ENCODE measurements at regions not wholly inside any gene's neighbourhood (a gene's known extent, or its start where the extent isn't known, plus 50 kb on each side); places are given as distances from the start of the nearest gene placed in this dataset.

GRCh38 chr15:101590785-101591184 lies 61.4 kb downstream of the TM2D3 start:
- no peak for TF ChIP-seq CTCF (IDR thresholded peaks at IDR 0.05; ENCODE audit: insufficient read depth, low read length)
- no peak for DNase-seq (ENCODE audit: low read depth)
- no peak overlapping the region for H3K4me3 ChIP-seq (ENCODE audit: low read depth, low read length)

DNA sequence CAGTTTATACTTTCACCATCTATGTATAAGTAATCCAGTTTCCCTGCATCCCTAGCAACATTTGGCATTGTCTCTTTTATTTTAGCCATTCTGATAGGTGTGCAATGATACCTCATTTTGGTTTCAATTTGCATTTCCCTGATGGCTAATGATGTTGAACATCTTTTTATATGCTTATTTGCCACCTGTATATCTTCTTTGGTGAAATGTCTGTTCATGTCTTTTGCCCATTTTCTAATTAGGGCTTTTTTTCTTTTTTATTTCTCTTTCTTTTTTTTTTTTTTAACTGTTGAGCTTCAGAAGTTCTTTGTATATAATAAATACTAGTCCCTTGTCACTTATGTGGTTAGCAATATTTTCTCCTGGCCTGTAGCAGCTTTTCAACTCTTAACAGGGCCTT lies 68.9 kb downstream of the TM2D3 start:
- TF ChIP-seq CTCF (IDR thresholded peaks at IDR 0.05; ENCODE audit: insufficient read depth, low read length), result no peak
- no peak for DNase-seq (ENCODE audit: low read depth)
- H3K4me3 ChIP-seq (ENCODE audit: low read depth, low read length), result no peak overlapping the region

DNA sequence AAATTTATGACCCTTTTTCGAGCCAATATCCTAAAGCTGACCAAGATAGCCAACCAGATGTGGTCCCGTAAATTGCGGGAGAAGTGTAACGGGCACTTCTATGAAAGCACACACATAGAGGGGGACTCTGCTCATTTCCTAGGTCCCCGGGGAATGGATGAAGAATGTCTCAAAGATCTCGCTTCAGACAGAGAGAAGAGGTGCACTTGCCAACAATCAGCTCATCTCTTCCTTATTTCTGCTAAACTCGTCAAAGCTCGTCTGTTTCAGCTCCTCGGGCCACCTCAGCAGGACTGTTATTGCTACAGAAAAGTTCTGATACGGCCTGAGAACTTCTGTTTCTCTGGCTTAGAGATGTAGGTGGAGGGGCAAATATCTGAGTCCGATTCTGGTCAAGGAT lies 71.8 kb downstream of the TM2D3 start:
- H3K4me3 ChIP-seq (ENCODE audit: low read depth, low read length), result no peak overlapping the region
- DNase-seq (ENCODE audit: low read depth), result no peak
- TF ChIP-seq CTCF (IDR thresholded peaks at IDR 0.05; ENCODE audit: insufficient read depth, low read length), result no peak

GRCh38 chr15:101579631-101580163 lies 72.5 kb downstream of the TM2D3 start:
- H3K4me3 ChIP-seq (ENCODE audit: low read depth, low read length), result no peak overlapping the region
- DNase-seq (ENCODE audit: low read depth), result no peak

DNA sequence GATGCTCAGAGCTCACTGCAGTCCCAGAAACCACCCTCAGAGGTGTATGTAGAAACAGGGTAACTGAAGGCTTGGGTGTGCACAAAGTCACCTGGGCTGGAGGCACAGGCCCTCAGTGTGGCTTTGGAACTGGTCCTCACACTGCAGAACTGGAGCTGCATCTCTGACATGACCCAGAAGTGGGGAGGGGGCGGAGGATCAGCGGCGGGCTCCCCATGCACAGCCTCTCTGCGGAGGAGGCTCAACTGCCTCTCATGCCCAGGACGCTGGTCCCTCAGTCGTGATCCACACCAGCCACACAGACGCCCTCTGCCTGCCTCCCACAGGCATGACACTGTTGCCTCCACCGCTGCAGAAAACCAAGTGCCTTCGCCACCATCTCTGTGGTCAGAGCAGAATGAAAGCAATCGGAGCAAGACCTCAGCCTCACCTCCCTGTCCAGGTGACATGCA lies 73.7 kb downstream of the TM2D3 start:
- peak; percentile 15 for DNase-seq (ENCODE audit: low read depth)
- H3K4me3 ChIP-seq (ENCODE audit: low read depth, low read length), result no peak overlapping the region
- peak; percentile 56 for TF ChIP-seq CTCF (IDR thresholded peaks at IDR 0.05; ENCODE audit: insufficient read depth, low read length)

More at GRCh38 chr15:101579631-101580163, 72.5 kb downstream of the TM2D3 start:
- TF ChIP-seq CTCF (IDR thresholded peaks at IDR 0.05; ENCODE audit: insufficient read depth, low read length), result no peak

GRCh38 chr15:101573951-101574350 lies 78.2 kb downstream of the TM2D3 start:
- no peak overlapping the region for H3K4me3 ChIP-seq (ENCODE audit: low read depth, low read length)
- DNase-seq (ENCODE audit: low read depth), result no peak
- no peak for TF ChIP-seq CTCF (IDR thresholded peaks at IDR 0.05; ENCODE audit: insufficient read depth, low read length)

- no peak for TF ChIP-seq CTCF (IDR thresholded peaks at IDR 0.05; ENCODE audit: insufficient read depth, low read length)
- no peak overlapping the region for H3K4me3 ChIP-seq (ENCODE audit: low read depth, low read length)
- DNase-seq (ENCODE audit: low read depth), result no peak
These were observed 80.7 kb upstream of the PCSK6 start for GRCh38 chr15:101570241-101570640.
